Caco-2 (cell line): ENCODE measurements at regions not wholly inside any gene's neighbourhood (a gene's known extent, or its start where the extent isn't known, plus 50 kb on each side); places are given as distances from the start of the nearest gene placed in this dataset.

Experiments
- BruUV-seq: library from RNA; stranded (reverse); fragments of 400-500 nt; replicated peaks from 2 replicates; lab custom pipeline; 2021; lab: Mats Ljungman, UMichigan
- CTCF ChIA-PET: fragments of 300-600 bp; sonication (Branson Sonifier 250); formaldehyde crosslinking; loops from one replicate; lab custom pipeline; 2022; ENCODE audit warnings: antibody characterized with exemption; lab: Charles Lee
- POLR2A ChIA-PET: fragments of 300-600 bp; sonication (Branson Sonifier 250); formaldehyde crosslinking; loops from one replicate; lab custom pipeline; 2022; ENCODE audit warnings: antibody characterized with exemption; lab: Charles Lee
- DNase-seq, 2 experiments: peaks; one replicate each; pipeline versions ENCODE4 v3.0.0 to v3.0.0-alpha.2; 2020 to 2022
- H3K27me3 ChIP-seq: replicated peaks from 2 replicates; pipeline ENCODE4 v1.6.0; 2011; ENCODE audit warnings: low read length; ENCODE audit not compliant: control insufficient read depth, insufficient read depth
- H3K36me3 ChIP-seq: 2 replicates; pipeline ENCODE4 v1.5.1; 2011; ENCODE audit warnings: low read length; ENCODE audit not compliant: control insufficient read depth, insufficient read depth
- H3K4me1 ChIP-seq: fragments of 250-450 bp; sonication (Bioruptor Pico); 2 replicates; pipeline ENCODE4 v1.5.1; 2020; ENCODE audit warnings: mild to moderate bottlenecking
- H3K4me3 ChIP-seq: 2 replicates; pipeline ENCODE4 v1.5.1; 2011; ENCODE audit warnings: low read depth, mild to moderate bottlenecking, control low read depth, low read length
- H3K9me3 ChIP-seq: fragments of 250-450 bp; sonication (Bioruptor Pico); 2 replicates; pipeline ENCODE4 v1.5.1; 2020; ENCODE audit warnings: mild to moderate bottlenecking, moderate library complexity
- H3K27ac Mint-ChIP-seq: one replicate; pipeline ENCODE4 v1.8.0; 2022; ENCODE audit warnings: mixed read lengths; ENCODE audit not compliant: unreplicated experiment
- H3K27me3 Mint-ChIP-seq: one replicate; pipeline ENCODE4 v1.8.0; 2022; ENCODE audit warnings: mixed read lengths; ENCODE audit not compliant: insufficient read depth, unreplicated experiment
- H3K36me3 Mint-ChIP-seq: one replicate; pipeline ENCODE4 v1.8.0; 2022; ENCODE audit warnings: mild to moderate bottlenecking, mixed read lengths; ENCODE audit not compliant: insufficient read depth, unreplicated experiment
- H3K4me1 Mint-ChIP-seq: one replicate; pipeline ENCODE4 v1.8.0; 2022; ENCODE audit warnings: low read depth, mixed read lengths; ENCODE audit not compliant: unreplicated experiment
- H3K4me3 Mint-ChIP-seq: one replicate; pipeline ENCODE4 v1.8.0; 2022; ENCODE audit warnings: mild to moderate bottlenecking, moderate library complexity, mixed read lengths; ENCODE audit not compliant: unreplicated experiment
- H3K9me3 Mint-ChIP-seq: one replicate; pipeline ENCODE4 v1.8.0; 2022; ENCODE audit warnings: mixed read lengths; ENCODE audit not compliant: unreplicated experiment
- intact Hi-C: fragments of 100-400 bp; cut with micrococcal nuclease; formaldehyde crosslinking; loops from one replicate; pipeline ENCODE4 v1.10.0; 2022; ENCODE audit not compliant: unreplicated experiment
- TF ChIP-seq, protein P1 (sequence below), 2 experiments: fragments of 200-600 bp in 1 of 2; IDR thresholded peaks; 1 replicate in 1 of 2; 2 replicates in 1 of 2; pipeline versions ENCODE4 v1.5.1 to v1.8.0; 2011 to 2022; ENCODE audit warnings: antibody characterized with exemption in 1 of 2, control low read depth in 1 of 2, inconsistent platforms in 1 of 2, low read depth in 1 of 2, low read length in 1 of 2, mild to moderate bottlenecking in 1 of 2, moderate library complexity in 1 of 2; ENCODE audit not compliant: insufficient read depth in 1 of 2, severe bottlenecking in 1 of 2, unreplicated experiment in 1 of 2

- H3K36me3 Mint-ChIP-seq = no peaks in the 10 kb centered on the region
- POLR2A ChIA-PET = interaction anchor here (0.6 kb wide), 1 partner anchor 814 kb away, joined by 7 read pairs; no protein-coding TSS in a partner anchor
- DNase-seq = no peak
- H3K9me3 Mint-ChIP-seq = peaks cover 11% of the 10 kb centered on the region
- CTCF ChIA-PET = no interaction called here
- no peaks in the 10 kb centered on the region for H3K27me3 Mint-ChIP-seq
- Histone ChIP-seq H3K27me3 (no peaks in the 10 kb centered on the region), H3K9me3 (no peaks in the 10 kb centered on the region), H3K4me3 (no peak overlapping the region), H3K4me1 (no peaks in the 10 kb centered on the region), H3K36me3 (no peaks in the 10 kb centered on the region)
- intact Hi-C loops = no loop called here
- peaks cover 7% of the 10 kb centered on the region for H3K4me1 Mint-ChIP-seq
- TF ChIP-seq, protein P1, sequence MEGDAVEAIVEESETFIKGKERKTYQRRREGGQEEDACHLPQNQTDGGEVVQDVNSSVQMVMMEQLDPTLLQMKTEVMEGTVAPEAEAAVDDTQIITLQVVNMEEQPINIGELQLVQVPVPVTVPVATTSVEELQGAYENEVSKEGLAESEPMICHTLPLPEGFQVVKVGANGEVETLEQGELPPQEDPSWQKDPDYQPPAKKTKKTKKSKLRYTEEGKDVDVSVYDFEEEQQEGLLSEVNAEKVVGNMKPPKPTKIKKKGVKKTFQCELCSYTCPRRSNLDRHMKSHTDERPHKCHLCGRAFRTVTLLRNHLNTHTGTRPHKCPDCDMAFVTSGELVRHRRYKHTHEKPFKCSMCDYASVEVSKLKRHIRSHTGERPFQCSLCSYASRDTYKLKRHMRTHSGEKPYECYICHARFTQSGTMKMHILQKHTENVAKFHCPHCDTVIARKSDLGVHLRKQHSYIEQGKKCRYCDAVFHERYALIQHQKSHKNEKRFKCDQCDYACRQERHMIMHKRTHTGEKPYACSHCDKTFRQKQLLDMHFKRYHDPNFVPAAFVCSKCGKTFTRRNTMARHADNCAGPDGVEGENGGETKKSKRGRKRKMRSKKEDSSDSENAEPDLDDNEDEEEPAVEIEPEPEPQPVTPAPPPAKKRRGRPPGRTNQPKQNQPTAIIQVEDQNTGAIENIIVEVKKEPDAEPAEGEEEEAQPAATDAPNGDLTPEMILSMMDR (IDR thresholded peaks at IDR 0.05; ENCODE audit: insufficient read depth in 1 of 2, low read depth in 1 of 2, low read length in 1 of 2, severe bottlenecking in 1 of 2, unreplicated experiment in 1 of 2) = no peak
- no peak overlapping the region for H3K27ac Mint-ChIP-seq
- BruUV-seq = no TSS peak
- no peak overlapping the region for H3K4me3 Mint-ChIP-seq
Observed at GRCh38 chr4:164529058-164529457, 224.9 kb upstream of the SMIM31 start.

- H3K36me3 Mint-ChIP-seq = no peaks in the 10 kb centered on the region
- peaks cover 2% of the 10 kb centered on the region for H3K27me3 Mint-ChIP-seq
- ChIA-PET CTCF (no interaction called here), POLR2A (no interaction called here)
- no peak for DNase-seq
- intact Hi-C loops = no loop called here
- no TSS peak for BruUV-seq
- H3K4me1 Mint-ChIP-seq = peaks cover 7% of the 10 kb centered on the region
- Histone ChIP-seq H3K36me3 (no peaks in the 10 kb centered on the region), H3K9me3 (no peaks in the 10 kb centered on the region), H3K4me3 (no peak overlapping the region), H3K4me1 (no peaks in the 10 kb centered on the region), H3K27me3 (no peaks in the 10 kb centered on the region)
- peaks cover 11% of the 10 kb centered on the region for H3K9me3 Mint-ChIP-seq
- TF ChIP-seq, protein P1 (IDR thresholded peaks at IDR 0.05; ENCODE audit: insufficient read depth in 1 of 2, low read depth in 1 of 2, low read length in 1 of 2, severe bottlenecking in 1 of 2, unreplicated experiment in 1 of 2) = no peak
- no peak overlapping the region for H3K4me3 Mint-ChIP-seq
- no peak overlapping the region for H3K27ac Mint-ChIP-seq
Observed at GRCh38 chr4:164529486-164529885, 224.4 kb upstream of the SMIM31 start.

DNA sequence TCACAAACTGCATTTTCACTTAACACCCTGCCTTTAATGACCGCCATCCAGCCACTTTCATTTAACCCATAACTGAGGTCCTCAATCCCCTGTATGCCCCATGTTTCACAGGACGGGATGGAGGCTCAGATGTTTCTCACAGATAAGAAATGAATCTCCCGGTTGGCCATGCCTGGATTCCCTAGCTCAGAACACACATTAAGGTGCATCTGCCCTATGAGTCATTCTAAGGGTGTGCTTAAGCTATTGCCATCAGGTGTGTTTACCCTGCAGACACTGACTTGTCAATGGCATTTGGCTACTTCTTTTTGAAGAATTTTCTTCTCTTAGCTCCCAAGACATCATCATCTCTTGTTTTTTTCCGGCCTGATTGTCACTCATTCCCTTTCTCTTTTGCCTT is 222.6 kb upstream of the SMIM31 start:
- TF ChIP-seq, protein P1 (IDR thresholded peaks at IDR 0.05; ENCODE audit: insufficient read depth in 1 of 2, low read depth in 1 of 2, low read length in 1 of 2, severe bottlenecking in 1 of 2, unreplicated experiment in 1 of 2) = no peak
- no peak for DNase-seq
- Mint-ChIP-seq H3K9me3 (peaks cover 11% of the 10 kb centered on the region), H3K27me3 (peaks cover 4% of the 10 kb centered on the region), H3K4me1 (peaks cover 7% of the 10 kb centered on the region), H3K27ac (no peak overlapping the region), H3K4me3 (no peak overlapping the region), H3K36me3 (no peaks in the 10 kb centered on the region)
- H3K9me3 ChIP-seq = no peaks in the 10 kb centered on the region
- intact Hi-C loops = no loop called here
- no TSS peak for BruUV-seq
- no peak overlapping the region for H3K4me3 ChIP-seq
- H3K36me3 ChIP-seq = no peaks in the 10 kb centered on the region
- POLR2A ChIA-PET = no interaction called here
- CTCF ChIA-PET = no interaction called here
- no peaks in the 10 kb centered on the region for H3K4me1 ChIP-seq
- no peaks in the 10 kb centered on the region for H3K27me3 ChIP-seq
